ENCODE measurements at regions not wholly inside any gene's neighbourhood (a gene's known extent, or its start where the extent isn't known, plus 50 kb on each side); places are given as distances from the start of the nearest gene placed in this dataset.
"Not testable (repeated sequence)": the region's sequence is repeated elsewhere in the genome, so short reads cannot be mapped to it uniquely, and the experiment has no call there.

- TF ChIP-seq EP300 (IDR thresholded peaks at IDR 0.05) (no peak), POLR2A (IDR thresholded peaks at IDR 0.05) (no peak), CTCF (IDR thresholded peaks at IDR 0.05) (no peak), POLR2AphosphoS5 (IDR thresholded peaks at IDR 0.05) (no peak)
- WGBS, 2 donors = 93 to 96% methylated on average over 18 of the region's 18 CpGs
- no peak for DNase-seq
Measured at GRCh38 chr2:3036432-3037125, 341.0 kb downstream of the EIPR1 start.

GRCh38 chr2:3035385-3036050 is 342.1 kb downstream of the EIPR1 start:
- no peak overlapping the region for H3K27ac ChIP-seq
- no peak overlapping the region for H3K4me3 ChIP-seq
- DNase-seq = no peak
- H3K36me3 ChIP-seq = no peaks in the 10 kb centered on the region
- no peak for TF ChIP-seq EP300 (IDR thresholded peaks at IDR 0.05)
- TF ChIP-seq CTCF (IDR thresholded peaks at IDR 0.05) = no peak
- TF ChIP-seq POLR2A (IDR thresholded peaks at IDR 0.05) = no peak
- no peaks in the 10 kb centered on the region for H3K9me3 ChIP-seq
- intact Hi-C loops (cut with DNase I) = no loop called here
- no peaks in the 10 kb centered on the region for H3K4me1 ChIP-seq
- 89 to 94% methylated on average over 21 of the region's 21 CpGs for WGBS, 2 donors
- H3K27me3 ChIP-seq = no peaks in the 10 kb centered on the region

More at GRCh38 chr2:3036432-3037125, 341.0 kb downstream of the EIPR1 start:
- H3K9me3 ChIP-seq = no peaks in the 10 kb centered on the region
- intact Hi-C loops (cut with DNase I) = no loop called here
- no peaks in the 10 kb centered on the region for H3K27me3 ChIP-seq
- no peaks in the 10 kb centered on the region for H3K4me1 ChIP-seq
- H3K27ac ChIP-seq = no peak overlapping the region
- no peaks in the 10 kb centered on the region for H3K36me3 ChIP-seq
- H3K4me3 ChIP-seq = no peak overlapping the region

- no peaks in the 10 kb centered on the region for H3K36me3 ChIP-seq
- H3K27me3 ChIP-seq = no peaks in the 10 kb centered on the region
- no peak overlapping the region for H3K27ac ChIP-seq
- DNase-seq = no peak
- no peak for TF ChIP-seq EP300 (IDR thresholded peaks at IDR 0.05)
- 79 to 89% methylated on average over 13 of the region's 13 CpGs for WGBS, 2 donors
- H3K4me1 ChIP-seq = no peaks in the 10 kb centered on the region
- H3K4me3 ChIP-seq = no peak overlapping the region
- no peaks in the 10 kb centered on the region for H3K9me3 ChIP-seq
- intact Hi-C loops (cut with DNase I) = no loop called here
Measured at GRCh38 chr2:3034856-3035255, 342.8 kb downstream of the EIPR1 start.

- no peaks in the 10 kb centered on the region for H3K9me3 ChIP-seq
- intact Hi-C loops (cut with DNase I) = no loop called here
Measured at GRCh38 chr2:3034396-3034795, 343.2 kb downstream of the EIPR1 start.

GRCh38 chr2:3033315-3033714 is 344.3 kb downstream of the EIPR1 start:
- WGBS, 2 donors = 80 to 92% methylated on average over 8 of the region's 8 CpGs
- no peaks in the 10 kb centered on the region for H3K36me3 ChIP-seq
- H3K9me3 ChIP-seq = no peaks in the 10 kb centered on the region
- TF ChIP-seq POLR2AphosphoS5 (IDR thresholded peaks at IDR 0.05) (no peak), CTCF (IDR thresholded peaks at IDR 0.05) (no peak), POLR2A (IDR thresholded peaks at IDR 0.05) (no peak), EP300 (IDR thresholded peaks at IDR 0.05) (no peak)
- intact Hi-C loops (cut with DNase I) = no loop called here
- no peak overlapping the region for H3K27ac ChIP-seq
- no peaks in the 10 kb centered on the region for H3K27me3 ChIP-seq
- H3K4me3 ChIP-seq = no peak overlapping the region
- DNase-seq = no peak
- H3K4me1 ChIP-seq = no peaks in the 10 kb centered on the region

More at GRCh38 chr2:3034396-3034795, 343.2 kb downstream of the EIPR1 start:
- no peak for TF ChIP-seq POLR2AphosphoS5 (IDR thresholded peaks at IDR 0.05)
- TF ChIP-seq EP300 (IDR thresholded peaks at IDR 0.05) = no peak
- TF ChIP-seq POLR2A (IDR thresholded peaks at IDR 0.05) = no peak
- Histone ChIP-seq H3K27me3 (no peaks in the 10 kb centered on the region), H3K4me3 (no peak overlapping the region), H3K4me1 (no peaks in the 10 kb centered on the region), H3K27ac (no peak overlapping the region), H3K36me3 (no peaks in the 10 kb centered on the region)
- DNase-seq = no peak
- WGBS, 2 donors = 66 to 67% methylated on average over 7 of the region's 7 CpGs

- DNase-seq; intact Hi-C loops (cut with DNase I): not testable (repeated sequence)
Measured at GRCh38 chr2:3030791-3031190, 346.8 kb downstream of the EIPR1 start.

More at GRCh38 chr2:3030791-3031190, 346.8 kb downstream of the EIPR1 start:
- not testable (repeated sequence) for H3K4me3 ChIP-seq, H3K27me3 ChIP-seq, H3K4me1 ChIP-seq, H3K27ac ChIP-seq, H3K9me3 ChIP-seq, H3K36me3 ChIP-seq
- 35 to 93% methylated on average over 9 of the region's 9 CpGs for WGBS, 2 donors

Data from sigmoid colon (tissue), 6 donors.